ENCODE measurements at regions not wholly inside any gene's neighbourhood (a gene's known extent, or its start where the extent isn't known, plus 50 kb on each side); places are given as distances from the start of the nearest gene placed in this dataset.

DNA sequence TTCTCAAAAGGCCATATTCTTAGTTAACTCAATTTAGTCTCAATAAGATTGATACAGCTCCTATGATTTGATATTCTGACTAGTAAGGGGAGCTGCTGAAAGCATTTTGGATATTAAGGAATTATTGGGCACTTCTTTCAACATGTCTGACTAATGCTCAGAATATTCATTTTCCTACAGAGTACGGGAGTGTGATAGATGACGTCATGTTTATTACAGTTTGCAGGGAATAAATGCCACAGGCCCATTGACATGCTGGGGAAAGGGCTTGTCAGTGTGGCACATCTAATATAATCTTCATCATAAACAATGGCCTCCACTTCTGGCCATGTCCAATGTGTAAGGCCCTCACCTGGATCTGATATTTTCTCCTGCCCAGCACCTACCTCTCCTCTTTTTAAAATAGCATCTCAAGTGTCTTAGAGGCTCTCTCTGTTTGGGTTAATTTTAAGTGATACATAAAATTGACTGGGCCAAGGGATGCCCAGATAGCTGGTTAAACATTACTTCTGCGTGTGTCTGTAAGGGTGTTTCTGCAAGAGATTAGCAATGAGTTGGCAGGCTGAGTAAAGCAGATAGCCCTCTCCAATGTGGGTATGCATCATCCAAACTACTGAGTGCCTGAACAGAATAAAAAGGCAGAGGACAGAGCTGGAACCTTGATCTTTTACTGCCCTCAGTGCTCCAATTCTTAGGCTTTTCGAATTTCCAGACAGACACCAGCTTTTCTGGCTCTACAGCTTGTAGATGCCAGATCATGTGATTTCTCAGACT lies 99.3 kb downstream of the SLC24A2 start:
- H3K9me3 ChIP-seq, result no peaks in the 10 kb centered on the region
- TF ChIP-seq, protein P1, sequence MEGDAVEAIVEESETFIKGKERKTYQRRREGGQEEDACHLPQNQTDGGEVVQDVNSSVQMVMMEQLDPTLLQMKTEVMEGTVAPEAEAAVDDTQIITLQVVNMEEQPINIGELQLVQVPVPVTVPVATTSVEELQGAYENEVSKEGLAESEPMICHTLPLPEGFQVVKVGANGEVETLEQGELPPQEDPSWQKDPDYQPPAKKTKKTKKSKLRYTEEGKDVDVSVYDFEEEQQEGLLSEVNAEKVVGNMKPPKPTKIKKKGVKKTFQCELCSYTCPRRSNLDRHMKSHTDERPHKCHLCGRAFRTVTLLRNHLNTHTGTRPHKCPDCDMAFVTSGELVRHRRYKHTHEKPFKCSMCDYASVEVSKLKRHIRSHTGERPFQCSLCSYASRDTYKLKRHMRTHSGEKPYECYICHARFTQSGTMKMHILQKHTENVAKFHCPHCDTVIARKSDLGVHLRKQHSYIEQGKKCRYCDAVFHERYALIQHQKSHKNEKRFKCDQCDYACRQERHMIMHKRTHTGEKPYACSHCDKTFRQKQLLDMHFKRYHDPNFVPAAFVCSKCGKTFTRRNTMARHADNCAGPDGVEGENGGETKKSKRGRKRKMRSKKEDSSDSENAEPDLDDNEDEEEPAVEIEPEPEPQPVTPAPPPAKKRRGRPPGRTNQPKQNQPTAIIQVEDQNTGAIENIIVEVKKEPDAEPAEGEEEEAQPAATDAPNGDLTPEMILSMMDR (IDR thresholded peaks at IDR 0.05; ENCODE audit: low read depth, low read length), result no peak
- no peaks in the 10 kb centered on the region for H3K4me1 ChIP-seq
- no peak overlapping the region for H3K4me3 ChIP-seq (ENCODE audit: low read depth, low read length)
- no peak for DNase-seq
- H3K36me3 ChIP-seq, result no peaks in the 10 kb centered on the region
- no peaks in the 10 kb centered on the region for H3K27me3 ChIP-seq

DNA sequence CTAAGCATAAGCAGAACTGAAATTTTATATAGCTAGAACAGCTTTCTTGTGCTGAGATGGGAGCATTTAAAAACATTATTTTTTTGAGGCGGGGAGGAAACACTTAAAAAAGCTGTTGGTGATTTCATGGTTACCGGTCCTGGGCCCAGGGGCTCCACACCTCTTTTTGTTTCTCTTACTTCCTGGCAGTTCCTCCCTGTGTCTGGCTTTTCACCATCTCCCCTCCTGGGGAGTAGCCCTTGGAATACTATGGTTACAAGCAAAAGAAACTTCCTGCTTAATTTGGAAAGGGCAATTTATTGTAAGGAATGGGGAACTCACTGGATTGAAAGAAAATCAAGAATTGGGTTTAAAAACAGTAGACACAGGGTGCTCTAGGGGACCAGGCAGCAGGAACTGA lies 105.1 kb downstream of the SLC24A2 start:
- no peak for DNase-seq
- Histone ChIP-seq H3K9me3 (no peaks in the 10 kb centered on the region), H3K36me3 (no peaks in the 10 kb centered on the region), H3K4me3 (ENCODE audit: low read depth, low read length) (no peak overlapping the region), H3K27me3 (no peaks in the 10 kb centered on the region), H3K4me1 (no peaks in the 10 kb centered on the region)
- TF ChIP-seq, protein P1 (IDR thresholded peaks at IDR 0.05; ENCODE audit: low read depth, low read length), result no peak

DNA sequence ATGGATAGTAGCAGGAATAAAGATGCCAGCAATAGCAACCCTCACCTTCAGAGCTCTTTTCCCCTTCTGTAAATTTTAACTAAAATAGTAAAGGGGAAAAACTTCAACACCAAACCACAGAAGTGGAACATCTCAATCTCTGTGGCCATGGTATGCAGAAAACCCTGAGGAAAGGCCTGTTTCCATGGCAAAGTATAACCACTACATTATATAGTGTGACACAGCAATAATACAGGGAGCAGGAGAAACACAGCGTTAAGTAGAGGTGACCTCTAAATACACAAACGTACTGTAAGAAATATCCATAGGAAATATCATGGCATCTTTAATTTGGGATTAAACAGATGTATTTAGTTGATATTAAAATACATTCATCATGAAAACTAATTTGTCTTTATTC lies 106.4 kb downstream of the SLC24A2 start:
- Histone ChIP-seq H3K36me3 (no peaks in the 10 kb centered on the region), H3K4me1 (no peaks in the 10 kb centered on the region), H3K4me3 (ENCODE audit: low read depth, low read length) (no peak overlapping the region), H3K27me3 (no peaks in the 10 kb centered on the region), H3K9me3 (no peaks in the 10 kb centered on the region)
- DNase-seq, result no peak
- TF ChIP-seq, protein P1 (IDR thresholded peaks at IDR 0.05; ENCODE audit: low read depth, low read length), result no peak

DNA sequence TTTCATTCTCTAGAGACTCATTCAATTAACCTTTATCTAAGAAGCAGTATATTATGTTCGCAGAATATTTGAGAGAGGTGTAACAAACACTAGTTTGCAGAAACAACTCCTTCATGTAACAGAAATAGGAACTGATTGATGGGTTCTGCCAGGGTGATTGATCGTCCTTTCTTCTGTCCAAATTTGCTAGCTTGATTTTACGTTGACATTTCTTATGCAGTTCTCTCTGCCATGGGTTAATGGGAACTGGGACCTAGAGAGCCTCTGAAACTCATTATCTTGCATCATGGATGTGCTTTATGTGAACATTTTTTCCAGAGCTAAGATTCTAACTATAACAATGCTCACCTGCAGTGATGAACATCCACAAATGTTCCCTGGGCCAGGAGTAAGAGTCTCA lies 107.0 kb downstream of the SLC24A2 start:
- Histone ChIP-seq H3K4me3 (ENCODE audit: low read depth, low read length) (no peak overlapping the region), H3K27me3 (no peaks in the 10 kb centered on the region), H3K4me1 (no peaks in the 10 kb centered on the region), H3K36me3 (no peaks in the 10 kb centered on the region), H3K9me3 (no peaks in the 10 kb centered on the region)
- TF ChIP-seq, protein P1 (IDR thresholded peaks at IDR 0.05; ENCODE audit: low read depth, low read length), result no peak
- DNase-seq, result no peak

DNA sequence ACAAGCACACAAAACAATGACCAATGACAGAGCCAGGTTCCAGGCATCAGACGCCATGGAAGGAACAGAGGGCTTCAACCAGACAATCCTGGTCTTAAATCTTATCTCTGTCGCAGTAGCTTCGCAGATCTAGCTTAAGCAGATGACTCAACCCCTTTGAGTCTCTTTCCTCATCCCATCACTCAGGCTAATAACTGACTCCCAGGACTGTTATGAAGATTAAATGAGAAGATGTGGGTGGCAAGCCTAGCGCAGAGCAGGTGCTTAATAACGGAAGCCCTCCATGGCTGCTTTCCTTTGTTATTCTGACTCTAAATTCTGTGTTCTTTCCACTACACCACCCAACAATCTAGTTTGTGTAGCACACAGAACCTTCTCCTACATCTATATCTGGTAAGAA lies 110.9 kb downstream of the SLC24A2 start:
- no peaks in the 10 kb centered on the region for H3K36me3 ChIP-seq
- no peak for DNase-seq
- H3K4me3 ChIP-seq (ENCODE audit: low read depth, low read length), result no peak overlapping the region
- no peaks in the 10 kb centered on the region for H3K4me1 ChIP-seq
- no peaks in the 10 kb centered on the region for H3K9me3 ChIP-seq
- TF ChIP-seq, protein P1 (IDR thresholded peaks at IDR 0.05; ENCODE audit: low read depth, low read length), result no peak
- H3K27me3 ChIP-seq, result no peaks in the 10 kb centered on the region

DNA sequence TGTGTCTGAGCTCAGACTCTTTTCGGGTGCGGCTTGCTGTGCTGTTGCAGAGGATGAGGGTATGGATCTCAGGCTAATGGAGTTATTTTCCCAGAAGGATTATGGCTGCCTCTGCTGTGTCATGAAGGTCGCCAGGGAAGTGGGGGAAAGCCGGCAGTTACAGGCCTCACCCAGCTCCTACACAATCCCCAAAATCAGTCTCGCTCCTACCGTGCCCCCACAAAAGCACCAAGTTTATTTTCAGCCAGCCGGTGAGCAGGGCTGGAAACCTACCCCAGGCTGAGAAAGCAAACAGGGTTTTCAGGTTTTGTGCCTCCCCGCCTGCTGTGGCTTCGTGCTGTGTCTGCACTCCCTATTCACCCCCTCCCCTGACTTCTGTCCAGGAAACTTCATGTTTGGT lies 113.3 kb downstream of the SLC24A2 start:
- Histone ChIP-seq H3K36me3 (no peaks in the 10 kb centered on the region), H3K27me3 (no peaks in the 10 kb centered on the region), H3K4me1 (no peaks in the 10 kb centered on the region), H3K4me3 (ENCODE audit: low read depth, low read length) (no peak overlapping the region), H3K9me3 (no peaks in the 10 kb centered on the region)
- no peak for DNase-seq
- TF ChIP-seq, protein P1 (IDR thresholded peaks at IDR 0.05; ENCODE audit: low read depth, low read length), result no peak
